IPS-15b (cell line): ENCODE measurements at regions not wholly inside any gene's neighbourhood (a gene's known extent, or its start where the extent isn't known, plus 50 kb on each side); places are given as distances from the start of the nearest gene placed in this dataset.

Experiments
- H3K27me3 ChIP-seq: one replicate; pipeline ENCODE4 v1.6.1; 2013; ENCODE audit warnings: low read length; ENCODE audit not compliant: control insufficient read depth, insufficient read depth
- H3K36me3 ChIP-seq: one replicate; pipeline ENCODE4 v1.6.1; 2013; ENCODE audit warnings: low read length; ENCODE audit not compliant: control insufficient read depth, insufficient read depth
- H3K4me1 ChIP-seq: one replicate; pipeline ENCODE4 v1.6.1; 2013; ENCODE audit warnings: mild to moderate bottlenecking, low read length; ENCODE audit not compliant: control insufficient read depth, insufficient read depth
- H3K4me3 ChIP-seq: one replicate; pipeline ENCODE4 v1.5.1; 2013; ENCODE audit warnings: low read depth, low read length
- H3K9ac ChIP-seq: one replicate; pipeline ENCODE4 v1.6.1; 2013; ENCODE audit warnings: low read depth, mild to moderate bottlenecking, low read length
- H3K9me3 ChIP-seq: one replicate; pipeline ENCODE4 v1.6.1; 2013; ENCODE audit warnings: mild to moderate bottlenecking, low read length; ENCODE audit not compliant: control insufficient read depth, insufficient read depth

DNA sequence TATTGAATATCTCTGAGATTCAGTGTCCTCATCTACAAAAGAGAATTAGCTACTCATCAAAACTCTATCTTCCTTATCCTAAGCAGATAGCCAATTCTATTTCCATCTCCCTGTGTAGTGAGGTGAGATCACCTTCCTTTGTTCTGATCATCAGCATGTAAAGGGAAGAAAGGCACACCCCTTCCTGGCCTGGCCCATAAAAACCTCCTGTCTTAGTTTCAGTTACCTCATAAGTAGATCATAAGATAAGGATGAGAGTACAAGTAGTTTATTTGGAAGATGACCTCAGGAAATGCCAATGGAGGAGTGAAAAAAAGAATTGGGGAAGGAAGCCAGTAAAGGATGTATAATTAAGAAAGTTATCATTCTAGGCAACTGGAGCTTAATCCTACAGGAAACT lies 114.5 kb upstream of the GADL1 start:
- Histone ChIP-seq H3K4me3 (no peak overlapping the region), H3K27me3 (peaks cover 67% of the 10 kb centered on the region), H3K9me3 (no peaks in the 10 kb centered on the region), H3K9ac (no peak overlapping the region), H3K4me1 (peaks cover 11% of the 10 kb centered on the region), H3K36me3 (no peaks in the 10 kb centered on the region)

DNA sequence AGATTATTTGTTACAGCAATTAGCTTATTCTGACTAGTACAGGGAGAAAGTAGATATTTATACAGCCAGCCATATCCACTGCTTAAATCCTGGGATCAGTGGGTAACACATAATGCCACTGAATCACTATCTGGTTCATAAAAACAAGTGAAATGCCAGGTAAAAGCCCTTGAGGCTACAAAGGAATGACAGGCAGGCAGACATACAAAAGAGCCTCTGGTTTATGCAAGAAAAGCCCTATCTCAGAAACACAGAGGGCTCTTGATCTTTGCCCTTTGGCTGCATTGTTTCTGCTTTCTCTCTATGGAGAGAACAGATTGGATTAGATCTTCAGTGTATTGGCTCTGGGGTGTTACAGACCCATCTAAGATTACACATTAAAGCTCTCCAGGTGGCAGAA lies 115.4 kb upstream of the GADL1 start:
- peaks cover 11% of the 10 kb centered on the region for H3K4me1 ChIP-seq
- peaks cover 67% of the 10 kb centered on the region for H3K27me3 ChIP-seq
- H3K36me3 ChIP-seq = no peaks in the 10 kb centered on the region
- no peak overlapping the region for H3K9ac ChIP-seq
- no peaks in the 10 kb centered on the region for H3K9me3 ChIP-seq
- no peak overlapping the region for H3K4me3 ChIP-seq

DNA sequence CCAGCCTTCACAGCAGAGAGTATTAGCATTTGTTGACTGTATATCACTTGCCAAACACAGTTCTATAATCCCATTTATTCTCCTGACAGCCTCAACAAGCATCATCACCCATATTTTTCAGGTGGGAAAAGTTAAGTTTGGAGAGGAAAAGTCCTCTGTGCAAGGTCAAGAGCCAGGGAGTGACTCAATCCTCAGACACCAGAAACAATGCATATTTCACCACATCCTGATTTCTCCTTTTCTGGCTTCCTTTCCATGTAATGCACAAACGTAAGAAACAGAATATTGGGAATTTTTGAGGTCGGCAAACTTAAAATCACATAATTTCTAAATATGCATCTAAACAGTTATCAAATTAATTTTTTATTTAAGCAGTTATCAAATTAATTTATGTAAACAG lies 116.0 kb upstream of the GADL1 start:
- Histone ChIP-seq H3K4me1 (peaks cover 11% of the 10 kb centered on the region), H3K4me3 (no peak overlapping the region), H3K36me3 (no peaks in the 10 kb centered on the region), H3K9me3 (no peaks in the 10 kb centered on the region), H3K9ac (no peak overlapping the region), H3K27me3 (peaks cover 66% of the 10 kb centered on the region)

DNA sequence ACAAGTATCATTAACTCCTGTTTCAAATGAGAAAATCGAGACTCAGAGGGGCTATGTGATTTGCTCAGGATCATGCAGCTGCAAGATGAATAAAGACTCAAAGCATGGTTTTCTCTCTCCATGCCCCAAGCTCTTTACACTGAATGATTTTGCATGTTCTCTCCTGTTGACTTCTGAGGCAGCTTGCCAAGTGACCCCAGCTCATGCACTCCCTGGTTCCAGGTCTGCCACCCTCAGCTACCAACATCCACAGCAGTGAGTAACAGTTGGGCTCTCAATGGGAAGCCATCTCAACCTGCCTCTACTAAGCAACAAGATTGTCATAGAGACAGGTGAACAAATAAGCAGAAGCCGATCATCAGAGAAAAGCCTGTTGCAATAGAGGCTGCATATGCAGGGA lies 116.9 kb upstream of the GADL1 start:
- H3K27me3 ChIP-seq = peaks cover 63% of the 10 kb centered on the region
- H3K9me3 ChIP-seq = no peaks in the 10 kb centered on the region
- peaks cover 11% of the 10 kb centered on the region for H3K4me1 ChIP-seq
- H3K36me3 ChIP-seq = no peaks in the 10 kb centered on the region
- H3K9ac ChIP-seq = no peak overlapping the region
- no peak overlapping the region for H3K4me3 ChIP-seq

DNA sequence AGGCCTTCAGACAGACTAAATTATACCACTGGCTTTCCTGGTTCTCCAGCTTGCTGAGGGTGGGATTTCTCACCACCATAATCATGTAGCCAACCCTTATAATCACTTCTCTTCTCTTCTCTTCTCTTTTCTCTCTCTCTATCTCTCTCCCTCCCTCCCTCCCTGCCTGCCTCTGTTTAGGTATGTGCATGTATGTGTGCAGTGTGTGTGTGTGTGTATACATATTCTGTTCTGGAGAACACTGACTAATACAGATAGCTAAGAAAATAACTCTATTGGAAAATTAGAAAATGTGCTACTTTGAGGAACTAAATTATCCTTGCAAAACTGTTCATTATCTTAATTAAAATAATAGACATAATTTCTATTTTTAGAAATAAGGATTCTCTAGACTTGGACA lies 118.6 kb upstream of the GADL1 start:
- Histone ChIP-seq H3K36me3 (no peaks in the 10 kb centered on the region), H3K4me3 (no peak overlapping the region), H3K9me3 (no peaks in the 10 kb centered on the region), H3K9ac (no peak overlapping the region), H3K27me3 (peaks cover 46% of the 10 kb centered on the region), H3K4me1 (peaks cover 11% of the 10 kb centered on the region)

DNA sequence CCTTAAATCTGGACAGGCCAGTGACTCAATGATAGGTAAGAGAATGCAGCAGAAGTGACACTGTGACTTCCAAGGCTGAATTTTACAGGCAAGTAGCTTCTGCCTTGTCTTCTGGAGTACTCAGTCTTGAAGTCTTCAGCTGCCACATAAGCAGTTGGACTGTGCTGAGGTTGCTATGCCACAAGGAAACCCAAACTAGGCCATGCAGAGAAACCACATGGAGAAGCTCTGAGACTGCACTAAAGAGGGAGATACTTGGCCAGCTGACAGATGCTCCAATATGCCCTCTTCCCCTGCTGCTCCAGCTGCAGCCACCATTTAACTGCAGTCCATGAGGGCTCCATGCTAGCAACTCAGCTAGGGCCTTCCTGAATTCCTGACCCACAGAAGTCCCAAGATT lies 119.4 kb upstream of the GADL1 start:
- no peak overlapping the region for H3K9ac ChIP-seq
- H3K4me1 ChIP-seq = peaks cover 8% of the 10 kb centered on the region
- H3K27me3 ChIP-seq = peaks cover 39% of the 10 kb centered on the region
- no peak overlapping the region for H3K4me3 ChIP-seq
- H3K36me3 ChIP-seq = no peaks in the 10 kb centered on the region
- no peaks in the 10 kb centered on the region for H3K9me3 ChIP-seq

DNA sequence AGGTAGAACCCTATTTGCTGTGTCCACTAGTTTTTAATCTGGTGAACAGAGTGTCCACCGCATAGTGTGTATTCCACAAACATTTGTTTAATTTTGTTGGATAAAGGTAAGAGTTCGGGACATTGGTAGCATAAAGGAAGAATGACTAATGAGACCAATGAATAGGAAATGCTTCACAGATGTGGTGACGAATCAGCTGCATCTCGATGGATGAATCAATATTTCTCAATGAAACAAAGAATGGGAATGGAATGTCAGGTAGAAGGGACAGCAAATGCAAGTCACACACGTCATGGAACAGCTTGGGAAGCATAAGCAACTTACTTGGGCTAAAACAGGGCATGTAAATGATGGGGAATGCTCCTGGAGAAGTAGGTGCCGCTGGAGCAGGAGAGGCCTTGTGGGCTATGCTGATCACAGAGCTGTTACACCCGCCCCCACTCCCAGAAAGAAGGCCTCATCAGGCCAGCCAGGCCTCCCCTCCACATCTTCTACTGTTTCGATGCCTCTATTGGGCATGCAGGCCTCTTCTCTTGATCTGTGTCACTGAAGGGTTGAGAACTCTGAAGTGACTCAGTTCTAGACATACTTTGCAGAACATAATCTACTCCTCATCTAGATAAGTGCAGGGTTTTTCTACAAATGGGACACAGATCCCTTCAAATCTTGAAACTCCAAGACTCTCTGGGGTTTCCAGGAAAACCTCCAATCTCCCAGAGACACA lies 120.0 kb upstream of the GADL1 start:
- no peak overlapping the region for H3K9ac ChIP-seq
- peaks cover 2% of the 10 kb centered on the region for H3K4me1 ChIP-seq
- no peaks in the 10 kb centered on the region for H3K9me3 ChIP-seq
- H3K36me3 ChIP-seq = no peaks in the 10 kb centered on the region
- H3K27me3 ChIP-seq = peaks cover 34% of the 10 kb centered on the region
- H3K4me3 ChIP-seq = no peak overlapping the region

DNA sequence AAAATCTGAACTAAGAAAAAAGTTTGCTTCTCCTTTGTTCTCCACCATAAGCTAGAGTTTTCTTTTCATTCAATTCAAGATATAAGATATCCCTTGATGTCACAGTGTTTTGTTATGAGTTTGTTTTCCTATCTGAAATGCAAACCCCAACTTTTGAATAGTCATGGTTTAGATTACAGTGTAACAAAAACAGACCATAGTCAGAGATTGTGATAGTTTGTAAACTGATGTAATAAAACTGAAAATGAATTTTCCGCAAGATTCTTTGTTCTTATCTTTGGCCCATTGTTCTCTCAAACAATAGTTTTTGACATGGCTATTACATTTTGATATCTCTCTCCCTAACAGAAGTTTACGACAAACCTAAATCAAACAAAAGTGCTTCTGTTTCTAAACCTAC lies 121.7 kb upstream of the GADL1 start:
- H3K9ac ChIP-seq = no peak overlapping the region
- no peaks in the 10 kb centered on the region for H3K36me3 ChIP-seq
- no peaks in the 10 kb centered on the region for H3K4me1 ChIP-seq
- H3K9me3 ChIP-seq = no peaks in the 10 kb centered on the region
- no peak overlapping the region for H3K4me3 ChIP-seq
- H3K27me3 ChIP-seq = peaks cover 25% of the 10 kb centered on the region

DNA sequence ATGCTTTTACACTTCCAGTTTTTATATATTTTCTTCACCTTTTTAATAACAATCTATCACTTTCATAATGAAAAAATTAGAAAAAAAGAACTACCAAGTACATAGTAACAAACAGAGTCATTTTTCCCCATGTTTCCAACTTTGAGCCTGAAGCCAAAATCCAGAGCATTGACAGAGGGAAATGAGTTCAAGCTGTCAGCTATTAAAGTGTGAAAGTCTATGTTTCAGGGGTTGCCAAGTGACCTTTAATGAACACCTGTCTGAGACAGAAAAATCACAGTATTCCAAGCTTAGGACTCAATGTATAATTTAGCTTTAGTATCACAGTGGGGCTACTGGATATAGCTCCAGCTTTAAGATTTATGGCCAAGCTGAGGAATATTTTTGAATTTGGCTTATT lies 128.3 kb upstream of the GADL1 start:
- no peak overlapping the region for H3K4me3 ChIP-seq
- H3K4me1 ChIP-seq = no peaks in the 10 kb centered on the region
- no peaks in the 10 kb centered on the region for H3K36me3 ChIP-seq
- no peak overlapping the region for H3K9ac ChIP-seq
- no peaks in the 10 kb centered on the region for H3K27me3 ChIP-seq
- H3K9me3 ChIP-seq = no peaks in the 10 kb centered on the region

DNA sequence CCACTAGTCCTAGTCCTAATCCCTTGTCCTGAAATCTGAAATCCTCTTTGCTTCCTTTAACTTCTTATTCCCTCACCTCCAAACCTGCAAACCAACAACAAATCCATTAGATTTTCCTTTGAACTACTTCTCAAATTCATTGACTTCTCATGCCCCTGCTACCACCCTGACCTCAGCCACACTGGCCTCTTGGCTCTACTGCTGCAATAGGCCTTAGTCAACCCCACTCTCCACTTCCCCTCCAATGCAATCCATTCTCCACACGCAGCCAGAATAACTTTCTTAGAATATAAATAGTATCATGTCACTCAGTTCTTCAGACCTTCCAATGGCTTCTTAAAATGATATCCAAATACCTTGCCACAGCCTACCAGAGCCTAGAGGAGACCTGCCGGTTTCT lies 131.1 kb upstream of the GADL1 start:
- Histone ChIP-seq H3K4me3 (no peak overlapping the region), H3K9ac (no peak overlapping the region), H3K27me3 (no peaks in the 10 kb centered on the region), H3K9me3 (no peaks in the 10 kb centered on the region), H3K4me1 (no peaks in the 10 kb centered on the region), H3K36me3 (no peaks in the 10 kb centered on the region)

DNA sequence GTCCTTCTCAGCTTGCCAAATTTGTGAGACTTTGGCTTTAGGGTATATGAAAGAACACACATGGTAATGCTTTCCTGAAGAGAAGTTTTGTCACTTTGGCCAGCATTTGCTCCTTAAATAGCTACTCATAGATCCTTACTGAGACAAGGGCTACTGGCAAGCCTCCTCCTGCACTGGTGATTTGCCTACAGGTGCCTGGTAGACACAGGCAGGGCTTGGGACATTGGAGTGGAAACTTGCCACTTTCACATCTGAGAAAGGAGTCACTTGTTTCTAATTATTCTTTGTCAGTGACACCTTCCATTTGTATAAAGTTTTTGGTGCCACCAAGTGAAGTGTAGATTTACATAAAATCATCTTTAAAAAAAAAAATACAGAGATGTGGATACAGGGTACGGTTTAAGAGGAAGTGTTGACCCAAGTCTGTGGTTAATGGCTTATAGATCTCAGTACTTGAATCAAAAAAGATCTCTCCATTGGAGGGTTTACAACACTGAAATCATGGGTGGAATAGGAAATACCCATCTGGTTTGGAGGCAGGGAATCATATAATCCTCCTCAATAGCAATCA lies 132.8 kb upstream of the GADL1 start:
- Histone ChIP-seq H3K27me3 (no peaks in the 10 kb centered on the region), H3K9me3 (no peaks in the 10 kb centered on the region), H3K4me3 (no peak overlapping the region), H3K9ac (no peak overlapping the region), H3K4me1 (no peaks in the 10 kb centered on the region), H3K36me3 (no peaks in the 10 kb centered on the region)

DNA sequence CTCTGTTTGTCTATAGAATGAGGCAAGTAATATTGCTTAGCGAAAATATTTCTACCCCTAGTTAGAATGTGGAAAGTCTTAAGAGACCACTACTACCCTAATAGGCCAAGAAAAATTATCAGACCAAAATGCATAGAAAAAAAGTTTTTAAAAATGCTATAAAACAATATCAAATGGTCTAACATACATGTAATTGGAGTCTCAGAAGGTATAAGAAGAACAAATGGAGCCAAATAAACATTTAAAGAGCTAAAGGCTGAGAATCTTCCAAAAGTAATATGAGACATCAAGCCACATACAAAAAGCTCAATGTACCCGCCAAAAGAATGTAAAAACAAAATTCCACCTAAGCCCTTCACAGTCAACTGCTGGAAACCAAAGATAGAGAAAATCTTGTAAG lies 133.5 kb upstream of the GADL1 start:
- H3K36me3 ChIP-seq = no peaks in the 10 kb centered on the region
- no peaks in the 10 kb centered on the region for H3K27me3 ChIP-seq

More for the DNA sequence above, 133.5 kb upstream of the GADL1 start:
- Histone ChIP-seq H3K4me1 (no peaks in the 10 kb centered on the region), H3K9me3 (no peaks in the 10 kb centered on the region), H3K9ac (no peak overlapping the region), H3K4me3 (no peak overlapping the region)
